HL-60 (cell line): ENCODE measurements at regions not wholly inside any gene's neighbourhood (a gene's known extent, or its start where the extent isn't known, plus 50 kb on each side); places are given as distances from the start of the nearest gene placed in this dataset.

Experiments
- CTCF ChIP-seq: IDR thresholded peaks from one replicate; pipeline ENCODE4 v1.5.1; 2011; ENCODE audit warnings: low read length, control low read depth, inconsistent platforms; ENCODE audit not compliant: insufficient read depth
- POLR2AphosphoS5 ChIP-seq: IDR thresholded peaks from 2 replicates; pipeline ENCODE4 v1.6.1; 2012; ENCODE audit warnings: low read depth

- TF ChIP-seq POLR2AphosphoS5: no peak
- no peak for TF ChIP-seq CTCF
These were observed 330.6 kb upstream of the FBXO33 start for GRCh38 chr14:39762576-39763401.
